Naive B cell (primary cell): ENCODE measurements at regions not wholly inside any gene's neighbourhood (a gene's known extent, or its start where the extent isn't known, plus 50 kb on each side); places are given as distances from the start of the nearest gene placed in this dataset.
"Not testable (repeated sequence)": the region's sequence is repeated elsewhere in the genome, so short reads cannot be mapped to it uniquely, and the experiment has no call there.

Experiments used
- ATAC-seq, 2 donors: fragments of 150-1000 bp; cut with Tn5 transposase; 2 replicates each; pipeline ENCODE4 v1.10.0; 2021; ENCODE audit warnings: low read depth in 2 of 2, mild to moderate bottlenecking in 2 of 2, moderate library complexity in 2 of 2
- DNase-seq: peaks from one replicate; pipeline ENCODE4 v3.0.0; 2022
- H3K27ac Mint-ChIP-seq, 6 donors: one replicate each; pipeline ENCODE4 v1.8.0; 2020 to 2022; ENCODE audit warnings: mild to moderate bottlenecking in 6 of 6, mixed read lengths in 6 of 6, moderate library complexity in 5 of 6, inconsistent platforms in 2 of 6
- H3K27me3 Mint-ChIP-seq, 3 donors: one replicate each; pipeline ENCODE4 v1.8.0; 2021 to 2022; ENCODE audit warnings: mixed read lengths in 3 of 3, mild to moderate bottlenecking in 1 of 3
- H3K36me3 Mint-ChIP-seq, 2 donors: one replicate each; pipeline ENCODE4 v1.8.0; 2020 to 2022; ENCODE audit warnings: mixed read lengths in 2 of 2, inconsistent platforms in 1 of 2, mild to moderate bottlenecking in 1 of 2
- H3K4me1 Mint-ChIP-seq, 3 donors: one replicate each; pipeline ENCODE4 v1.8.0; 2020 to 2022; ENCODE audit warnings: mixed read lengths in 3 of 3, inconsistent platforms in 1 of 3, mild to moderate bottlenecking in 1 of 3, moderate library complexity in 1 of 3
- H3K4me3 Mint-ChIP-seq, 8 donors: one replicate each; pipeline ENCODE4 v1.8.0; 2020 to 2022; ENCODE audit warnings: mild to moderate bottlenecking in 8 of 8, mixed read lengths in 8 of 8, moderate library complexity in 8 of 8, inconsistent platforms in 2 of 8
- H3K9me3 Mint-ChIP-seq, 7 donors: one replicate each; pipeline ENCODE4 v1.8.0; 2020 to 2022; ENCODE audit warnings: mixed read lengths in 7 of 7, mild to moderate bottlenecking in 5 of 7, inconsistent platforms in 2 of 7, moderate library complexity in 1 of 7

DNA sequence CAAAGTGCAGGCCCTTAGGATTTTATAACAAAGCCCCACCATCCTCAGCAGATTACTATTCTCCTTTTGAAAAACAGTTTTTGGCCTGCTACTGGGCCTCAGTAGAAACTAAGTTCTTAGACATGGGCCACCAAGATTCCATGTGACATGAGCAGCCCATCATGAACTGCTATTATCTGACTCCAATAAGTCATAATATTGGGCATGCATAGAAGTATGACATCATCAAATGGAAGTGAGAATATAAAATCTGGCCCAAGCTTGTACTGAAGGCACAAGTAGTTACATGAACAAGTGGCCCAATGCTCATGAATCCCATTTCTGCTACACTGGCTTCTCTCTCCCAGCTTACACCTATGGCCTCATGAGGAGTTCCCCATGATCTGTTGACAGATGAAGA, 404.8 kb downstream of the EPHA5 start:
- ATAC-seq (no peak), DNase-seq (no peak)
- H3K27me3 Mint-ChIP-seq, result no peaks in the 10 kb centered on the region
- no peak overlapping the region for H3K4me3 Mint-ChIP-seq
- H3K36me3 Mint-ChIP-seq, result no peaks in the 10 kb centered on the region
- H3K4me1 Mint-ChIP-seq, result no peaks in the 10 kb centered on the region
- peaks cover 0 to 9% (median 0%) of the 10 kb centered on the region in 7 donors for H3K9me3 Mint-ChIP-seq
- no peak overlapping the region for H3K27ac Mint-ChIP-seq

DNA sequence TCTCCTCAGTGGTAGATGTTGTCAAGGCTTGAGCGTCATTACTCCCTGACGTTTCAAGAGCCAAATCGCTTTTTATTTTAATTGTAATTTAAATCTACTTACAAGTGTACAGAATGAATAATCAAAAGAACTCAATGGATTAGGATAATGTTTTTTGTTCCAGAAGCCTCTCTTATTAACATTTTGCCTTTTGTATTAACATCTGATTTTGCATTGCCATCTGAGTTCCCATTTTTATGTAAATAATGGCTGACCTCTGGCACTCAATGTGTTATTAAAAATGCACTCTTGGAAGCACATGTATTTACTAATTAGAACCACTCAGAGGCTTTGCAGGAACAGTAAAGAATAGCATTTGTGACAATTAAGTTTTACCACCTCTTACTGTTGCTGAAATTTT, 411.0 kb downstream of the EPHA5 start:
- Mint-ChIP-seq H3K4me1 (no peaks in the 10 kb centered on the region), H3K4me3 (no peak overlapping the region), H3K27ac (no peak overlapping the region), H3K36me3 (no peaks in the 10 kb centered on the region), H3K27me3 (no peaks in the 10 kb centered on the region), H3K9me3 (peaks cover 0 to 13% (median 0%) of the 10 kb centered on the region in 7 donors)
- no peak for DNase-seq
- ATAC-seq, result no peak

DNA sequence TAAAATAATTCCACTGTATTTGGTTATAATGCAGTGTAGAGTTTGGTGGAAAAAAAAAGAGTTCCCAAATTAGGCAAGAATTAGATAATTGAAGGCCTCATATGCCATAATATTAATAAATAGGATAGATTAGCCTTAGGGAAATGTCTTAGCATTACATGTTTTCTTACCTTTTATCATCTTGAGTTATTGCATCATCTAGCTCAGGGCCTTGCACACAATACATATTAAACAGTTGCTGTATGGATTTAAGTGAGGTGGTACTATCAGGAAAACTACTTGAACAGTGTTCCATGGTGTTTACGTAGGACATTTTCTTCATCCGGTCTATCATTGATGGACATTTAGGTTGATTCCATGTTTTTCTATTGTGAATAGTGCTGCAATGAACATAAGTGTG, 419.4 kb downstream of the EPHA5 start:
- ATAC-seq, result no peak
- Mint-ChIP-seq H3K4me3 (no peak overlapping the region), H3K9me3 (peaks cover 0 to 4% (median 0%) of the 10 kb centered on the region in 7 donors)

DNA sequence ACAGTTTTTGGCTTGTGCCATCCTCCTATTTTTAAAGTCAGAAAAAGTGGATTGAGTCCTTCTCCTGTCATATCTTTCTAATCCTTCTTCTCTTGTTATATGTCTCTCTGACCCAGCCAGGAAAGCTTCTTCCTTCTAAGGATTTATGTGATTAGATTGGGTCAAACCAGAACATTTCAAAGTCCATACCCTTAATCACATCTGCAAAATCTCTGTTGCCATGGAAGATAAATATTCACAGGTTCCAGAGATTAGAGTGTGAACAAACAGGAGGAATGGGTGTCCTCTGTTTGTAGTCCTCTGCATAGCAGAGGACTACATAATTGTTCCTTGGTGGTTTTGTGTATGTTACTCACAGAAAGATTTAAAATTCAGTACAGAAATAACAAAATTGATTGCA, 421.2 kb downstream of the EPHA5 start:
- no peak overlapping the region for H3K4me3 Mint-ChIP-seq
- H3K4me1 Mint-ChIP-seq, result no peaks in the 10 kb centered on the region
- ATAC-seq (no peak), DNase-seq (no peak)
- H3K27me3 Mint-ChIP-seq, result no peaks in the 10 kb centered on the region
- no peak overlapping the region for H3K27ac Mint-ChIP-seq
- no peaks in the 10 kb centered on the region for H3K36me3 Mint-ChIP-seq
- peaks cover 0 to 4% (median 0%) of the 10 kb centered on the region in 7 donors for H3K9me3 Mint-ChIP-seq

More for the DNA sequence above, 419.4 kb downstream of the EPHA5 start:
- Mint-ChIP-seq H3K36me3 (no peaks in the 10 kb centered on the region), H3K27ac (no peak overlapping the region), H3K4me1 (no peaks in the 10 kb centered on the region), H3K27me3 (no peaks in the 10 kb centered on the region)
- no peak for DNase-seq

DNA sequence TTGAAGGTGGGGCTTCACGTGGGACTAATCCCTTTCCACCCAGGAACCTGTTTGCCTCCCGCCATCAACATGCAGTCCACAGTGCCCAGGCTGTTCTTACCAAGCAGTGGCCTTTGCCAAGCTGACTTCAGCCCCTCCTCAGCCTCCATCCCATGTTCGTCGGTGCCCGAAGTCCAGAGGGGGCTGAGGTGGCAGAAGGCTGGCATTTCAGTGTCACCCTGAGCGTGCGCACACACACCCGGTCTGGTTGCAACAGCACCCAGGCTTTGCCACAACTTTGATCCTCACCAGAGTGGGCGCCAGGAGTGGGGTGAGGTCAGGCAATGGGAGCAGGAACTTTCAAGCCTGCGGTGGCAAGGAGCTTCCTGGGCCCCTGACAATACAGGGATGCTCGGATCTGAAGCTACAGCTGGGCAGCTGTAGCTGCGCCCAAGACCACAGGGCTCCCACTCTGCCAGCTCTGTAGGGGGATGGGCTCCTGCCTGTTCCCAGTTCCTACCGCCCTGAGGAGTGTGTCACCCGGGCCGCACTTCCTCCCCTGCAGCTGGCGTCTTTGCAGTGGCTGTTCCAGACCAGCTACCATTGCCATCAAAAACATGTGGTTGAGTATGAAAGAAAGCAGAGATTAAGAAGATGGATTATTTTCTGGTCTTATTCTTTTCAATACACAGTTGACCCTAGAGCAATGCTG, 428.0 kb downstream of the EPHA5 start:
- no peaks in the 10 kb centered on the region for H3K36me3 Mint-ChIP-seq
- H3K4me1 Mint-ChIP-seq, result no peaks in the 10 kb centered on the region
- peaks cover 0 to 5% (median 0%) of the 10 kb centered on the region in 7 donors for H3K9me3 Mint-ChIP-seq
- H3K4me3 Mint-ChIP-seq, result no peak overlapping the region
- no peaks in the 10 kb centered on the region for H3K27me3 Mint-ChIP-seq
- no peak for DNase-seq
- ATAC-seq, result no peak
- H3K27ac Mint-ChIP-seq, result no peak overlapping the region

DNA sequence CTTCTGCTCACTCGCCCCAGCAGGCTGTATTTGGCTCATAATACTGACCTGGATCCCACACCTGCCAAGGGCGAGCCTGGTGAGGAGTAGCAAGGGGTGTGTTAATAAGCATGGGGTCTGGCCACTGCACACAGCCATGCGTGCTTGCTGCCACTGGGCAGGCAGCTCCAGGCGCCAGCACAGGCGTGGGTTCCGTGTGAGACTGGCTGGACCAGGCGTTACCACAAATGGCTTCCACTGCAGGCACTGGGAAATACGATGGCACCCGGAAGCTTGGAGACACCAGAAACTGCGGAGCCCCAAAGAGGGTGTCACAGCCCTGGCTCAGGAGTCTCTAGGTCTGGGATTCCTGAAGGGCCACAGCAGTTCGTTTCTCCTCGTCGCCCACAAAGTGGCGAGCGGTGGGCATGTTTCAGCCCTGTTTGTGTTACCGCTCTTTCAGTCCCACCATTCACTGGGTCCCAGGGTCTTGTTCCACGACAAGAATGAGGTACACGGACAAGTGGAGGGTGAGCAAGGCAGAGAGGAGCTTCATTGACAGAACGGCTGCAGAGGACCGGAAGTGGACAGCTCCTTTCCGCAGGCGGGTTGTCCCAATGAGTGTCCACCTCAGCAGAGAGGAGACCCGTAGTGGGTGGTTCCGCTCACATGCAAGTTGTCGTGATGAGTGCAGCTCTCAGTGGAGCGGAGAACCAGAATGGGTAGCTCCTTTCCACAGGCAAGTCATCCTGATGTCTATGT, 428.9 kb downstream of the EPHA5 start:
- ATAC-seq (no peak), DNase-seq (no peak)
- Mint-ChIP-seq H3K36me3 (no peaks in the 10 kb centered on the region), H3K4me3 (no peak overlapping the region), H3K27ac (no peak overlapping the region), H3K27me3 (no peaks in the 10 kb centered on the region), H3K9me3 (peaks cover 0 to 5% (median 0%) of the 10 kb centered on the region in 7 donors), H3K4me1 (no peaks in the 10 kb centered on the region)

DNA sequence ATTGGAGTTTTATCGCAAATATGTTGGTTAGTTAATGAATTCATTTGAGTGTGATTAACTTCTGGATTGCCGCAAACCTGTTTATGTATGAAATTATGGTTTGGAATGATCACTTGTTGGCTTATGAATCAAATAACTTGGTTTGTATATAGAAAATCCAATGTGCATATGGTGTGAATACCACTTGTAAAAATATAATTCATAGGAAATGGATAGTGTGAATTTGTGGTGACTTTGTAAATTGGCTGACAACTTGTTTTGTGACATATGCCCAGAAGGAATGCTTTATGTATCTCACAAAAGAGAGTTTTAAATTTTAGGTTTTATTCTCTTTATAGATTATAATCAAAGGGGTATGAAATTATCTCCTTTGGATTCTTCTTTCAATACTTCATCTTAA, 436.2 kb downstream of the EPHA5 start:
- DNase-seq (no peak), ATAC-seq (no peak)
- H3K4me1 Mint-ChIP-seq, result no peaks in the 10 kb centered on the region
- no peaks in the 10 kb centered on the region for H3K27me3 Mint-ChIP-seq
- H3K9me3 Mint-ChIP-seq, result no peaks in the 10 kb centered on the region
- H3K36me3 Mint-ChIP-seq, result no peaks in the 10 kb centered on the region
- H3K27ac Mint-ChIP-seq, result no peak overlapping the region
- no peak overlapping the region for H3K4me3 Mint-ChIP-seq

DNA sequence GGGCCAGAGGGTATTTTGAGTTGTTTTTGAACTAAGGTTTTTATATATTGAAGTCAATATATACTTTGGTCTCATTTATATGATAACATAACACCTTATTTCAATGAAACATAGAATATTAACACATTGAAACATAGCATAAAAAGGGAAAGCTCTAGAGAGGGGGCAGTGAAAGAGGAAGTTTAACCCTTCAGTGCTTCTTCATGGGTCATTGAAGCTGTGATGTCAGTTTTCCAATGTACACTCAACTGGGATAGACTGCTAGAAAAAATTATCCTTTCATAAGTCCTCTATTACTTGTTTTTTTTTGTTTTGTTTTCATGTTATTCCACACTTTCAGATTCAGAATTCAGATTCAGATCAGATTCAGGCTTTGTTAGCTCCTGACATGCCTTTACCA, 442.7 kb downstream of the EPHA5 start:
- H3K27me3 Mint-ChIP-seq, result no peaks in the 10 kb centered on the region

DNA sequence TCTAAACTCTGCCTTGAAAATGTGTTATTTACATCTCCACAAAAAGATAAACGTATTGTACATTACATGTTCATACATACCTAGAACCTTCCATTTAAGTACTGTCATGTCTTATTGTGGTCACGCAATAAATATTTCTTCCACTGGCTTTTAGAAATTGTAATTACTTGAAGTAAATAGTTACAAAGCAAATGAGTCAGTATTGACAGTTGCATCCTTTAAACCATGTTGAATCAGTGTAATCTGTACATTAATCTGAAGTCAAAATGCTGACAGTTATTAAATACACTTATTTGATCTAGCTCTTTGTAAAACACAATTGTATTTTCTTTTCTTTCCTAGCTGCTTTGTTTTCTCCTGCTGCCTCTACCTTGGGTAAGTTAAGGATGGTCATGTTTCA, 446.7 kb downstream of the EPHA5 start:
- Mint-ChIP-seq H3K4me1 (no peaks in the 10 kb centered on the region), H3K36me3 (no peaks in the 10 kb centered on the region)

More for the DNA sequence above, 442.7 kb downstream of the EPHA5 start:
- Mint-ChIP-seq H3K4me1 (no peaks in the 10 kb centered on the region), H3K9me3 (peaks cover 0 to 3% (median 0%) of the 10 kb centered on the region in 7 donors), H3K4me3 (no peak overlapping the region), H3K36me3 (no peaks in the 10 kb centered on the region), H3K27ac (no peak overlapping the region)
- DNase-seq (no peak), ATAC-seq (no peak)

DNA sequence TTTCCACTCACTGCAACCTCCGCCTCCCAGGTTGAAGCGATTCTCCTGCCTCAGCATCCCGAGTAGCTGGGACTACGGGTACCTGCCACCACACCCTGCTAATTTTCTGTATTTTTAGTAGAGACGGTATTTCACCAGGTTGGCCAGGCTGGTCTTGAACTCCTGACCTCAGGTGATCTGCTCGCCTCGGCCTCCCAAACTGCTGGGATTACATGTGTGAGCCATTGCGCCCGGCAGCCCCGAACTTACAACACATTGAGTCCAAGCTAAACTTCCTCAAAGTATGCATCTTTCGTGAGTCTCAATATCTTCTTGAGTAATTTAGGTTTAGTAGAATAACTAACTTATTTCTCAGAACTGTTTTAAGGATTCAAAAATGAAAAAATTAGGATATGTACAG, 447.2 kb downstream of the EPHA5 start:
- H3K36me3 Mint-ChIP-seq, DNase-seq, H3K4me1 Mint-ChIP-seq, H3K27me3 Mint-ChIP-seq, H3K27ac Mint-ChIP-seq, ATAC-seq, H3K4me3 Mint-ChIP-seq, H3K9me3 Mint-ChIP-seq: not testable (repeated sequence)

More for the DNA sequence above, 446.7 kb downstream of the EPHA5 start:
- Mint-ChIP-seq H3K27ac (no peak overlapping the region), H3K27me3 (no peaks in the 10 kb centered on the region), H3K9me3 (peaks cover 0 to 5% (median 0%) of the 10 kb centered on the region in 7 donors), H3K4me3 (no peak overlapping the region)
- DNase-seq (no peak), ATAC-seq (no peak)

DNA sequence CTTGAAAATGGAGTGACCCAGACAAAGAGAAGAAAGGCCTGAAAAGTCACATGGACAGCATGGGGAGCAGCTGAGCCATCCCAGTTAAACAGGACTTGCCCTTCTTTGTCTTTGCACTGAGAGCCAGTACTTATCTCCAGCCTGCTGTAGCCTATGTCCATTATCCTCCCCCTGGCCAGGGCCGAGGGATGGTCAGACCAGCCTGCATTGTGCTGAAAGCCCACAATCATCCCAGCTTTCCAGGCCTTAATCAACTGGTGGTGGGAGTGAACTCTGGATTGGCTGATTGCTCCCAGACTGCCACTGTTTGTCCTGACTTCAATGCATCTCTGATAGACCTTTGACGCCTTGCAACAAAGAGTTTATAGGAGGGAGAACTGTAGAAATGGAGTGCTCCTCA, 453.1 kb downstream of the EPHA5 start:
- Mint-ChIP-seq H3K4me3 (no peak overlapping the region), H3K4me1 (no peaks in the 10 kb centered on the region), H3K27me3 (no peaks in the 10 kb centered on the region), H3K36me3 (no peaks in the 10 kb centered on the region), H3K27ac (no peak overlapping the region), H3K9me3 (peaks cover 0 to 8% (median 2%) of the 10 kb centered on the region in 7 donors)
- ATAC-seq (no peak), DNase-seq (no peak)

DNA sequence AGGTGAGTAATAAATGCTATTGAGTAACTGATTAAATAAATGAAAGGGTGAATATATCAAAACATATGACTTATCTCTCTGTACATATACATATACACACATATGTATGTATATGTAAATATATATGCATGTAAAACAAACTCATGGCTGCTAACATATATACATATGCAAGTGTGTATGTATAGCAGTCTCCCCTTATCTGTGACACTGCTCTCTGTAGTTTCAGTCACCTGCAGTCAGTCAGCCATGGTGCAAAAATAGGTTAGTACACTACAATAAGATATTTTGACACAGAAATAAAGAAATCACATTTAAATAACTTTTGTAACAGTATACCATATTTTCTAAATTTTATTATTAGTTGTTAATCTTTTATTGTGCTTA, 467.4 kb downstream of the EPHA5 start:
- Mint-ChIP-seq H3K36me3 (no peaks in the 10 kb centered on the region), H3K9me3 (peaks cover 0 to 9% (median 0%) of the 10 kb centered on the region in 7 donors), H3K4me1 (no peaks in the 10 kb centered on the region), H3K27me3 (no peaks in the 10 kb centered on the region), H3K4me3 (no peak overlapping the region), H3K27ac (no peak overlapping the region)
- no peak for DNase-seq
- no peak for ATAC-seq

DNA sequence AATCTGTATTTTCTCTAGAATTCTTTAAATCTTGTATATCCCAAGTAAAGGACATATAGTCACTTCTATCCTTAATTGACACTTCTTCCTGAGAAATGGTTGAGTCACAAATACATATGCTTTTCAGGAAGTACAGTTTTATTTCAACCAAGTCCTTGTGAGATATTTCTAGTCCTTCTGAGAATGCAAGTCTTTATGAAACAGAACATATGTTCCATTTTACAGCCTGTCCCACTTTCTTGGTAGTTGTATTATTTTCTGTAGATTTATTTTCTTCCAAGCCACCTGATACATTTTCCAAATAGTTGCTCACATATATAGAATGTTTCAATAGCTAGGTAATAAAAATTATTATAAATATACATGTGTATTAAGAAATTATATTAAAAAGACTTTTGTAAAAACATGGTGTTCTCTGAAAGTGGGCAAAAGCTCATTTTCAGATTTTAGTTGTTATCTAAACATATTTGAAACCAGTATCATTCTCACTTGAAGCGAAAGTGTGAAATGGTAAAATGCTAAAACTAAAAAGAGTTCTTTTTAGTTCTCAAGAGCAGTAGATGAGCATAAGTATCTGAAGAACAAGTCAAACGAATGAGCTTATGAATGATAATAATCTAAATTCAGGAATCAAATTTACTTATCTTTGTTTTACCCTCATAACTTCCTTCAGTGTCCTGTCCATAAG, 468.0 kb downstream of the EPHA5 start:
- H3K9me3 Mint-ChIP-seq, result peaks cover 0 to 12% (median 0%) of the 10 kb centered on the region in 7 donors
- H3K4me1 Mint-ChIP-seq, result no peaks in the 10 kb centered on the region
- no peak overlapping the region for H3K27ac Mint-ChIP-seq

DNA sequence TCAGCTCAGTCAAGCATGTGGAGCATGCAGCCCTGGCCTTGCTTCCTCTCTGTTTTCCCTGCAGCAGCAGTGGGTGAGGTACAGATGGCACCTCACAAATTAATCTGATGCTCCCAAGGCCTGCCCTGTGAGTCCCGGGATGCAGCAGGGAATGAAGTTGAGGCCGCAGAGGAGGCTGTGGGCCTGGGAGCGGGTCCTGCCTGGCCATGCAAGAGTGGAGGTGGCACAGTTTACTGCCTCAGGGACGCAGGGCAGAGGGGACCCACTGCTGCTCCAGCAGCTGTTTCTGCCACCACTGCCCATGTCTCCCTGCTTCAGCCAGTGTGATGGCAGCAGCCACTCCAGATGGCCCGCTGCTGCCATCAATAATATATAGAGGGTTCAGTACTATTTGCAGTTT, 474.6 kb downstream of the EPHA5 start:
- H3K4me3 Mint-ChIP-seq, result no peak overlapping the region
- no peaks in the 10 kb centered on the region for H3K27me3 Mint-ChIP-seq

More for the DNA sequence above, 468.0 kb downstream of the EPHA5 start:
- Mint-ChIP-seq H3K27me3 (no peaks in the 10 kb centered on the region), H3K4me3 (no peak overlapping the region), H3K36me3 (no peaks in the 10 kb centered on the region)
- no peak for DNase-seq
- no peak for ATAC-seq

More for the DNA sequence above, 474.6 kb downstream of the EPHA5 start:
- H3K36me3 Mint-ChIP-seq, result no peaks in the 10 kb centered on the region
- no peak overlapping the region for H3K27ac Mint-ChIP-seq
- no peak for DNase-seq
- no peaks in the 10 kb centered on the region for H3K4me1 Mint-ChIP-seq
- ATAC-seq, result no peak
- peaks cover 0 to 4% (median 2%) of the 10 kb centered on the region in 7 donors for H3K9me3 Mint-ChIP-seq
